GM12878 (cell line): ENCODE measurements at regions not wholly inside any gene's neighbourhood (a gene's known extent, or its start where the extent isn't known, plus 50 kb on each side); places are given as distances from the start of the nearest gene placed in this dataset.

Experiments
- ATAC-seq: fragments of 200-7000 bp; cut with Tn5 transposase; 3 replicates; pipeline ENCODE4 v1.9.1; 2020; ENCODE audit warnings: mild to moderate bottlenecking, moderate library complexity
- BruUV-seq: library from RNA; stranded (reverse); fragments of 400-500 nt; replicated peaks from 2 replicates; lab custom pipeline; 2021; lab: Mats Ljungman, UMichigan
- CTCF ChIA-PET: fragments of 300-600 bp; sonication (Branson Sonifier 250); formaldehyde crosslinking; extraction: SDS; loops from one replicate; lab custom pipeline; 2021; ENCODE audit warnings: inconsistent platforms; lab: Yijun Ruan, JAX
- POLR2A ChIA-PET: fragments of 350-600 bp; formaldehyde crosslinking; extraction: SDS; loops from one replicate; lab custom pipeline; 2021; ENCODE audit warnings: inconsistent platforms; lab: Charles Lee
- RAD21 ChIA-PET: fragments of 300-600 bp; sonication (Branson Sonifier 250); formaldehyde crosslinking; loops from one replicate; lab custom pipeline; 2023; ENCODE audit warnings: antibody characterized with exemption; ENCODE audit not compliant: unreplicated experiment; lab: Charles Lee
- SMC1A ChIA-PET: fragments of 300-600 bp; sonication (Branson Sonifier 250); formaldehyde crosslinking; loops from one replicate; lab custom pipeline; 2023; ENCODE audit not compliant: unreplicated experiment, uncharacterized antibody; lab: Charles Lee
- DNase-seq: peaks from one replicate; pipeline ENCODE4 v3.0.0-alpha.2; 2011; ENCODE audit warnings: low read depth, low spot score
- FAIRE-seq: peaks from 3 replicates; lab custom pipeline; 2011; peaks lifted over from hg19 to GRCh38; lab: Jason Lieb, UNC
- H2AFZ ChIP-seq: 2 replicates; pipeline ENCODE4 v1.6.0; 2011; ENCODE audit warnings: low read depth, low read length, control low read depth; ENCODE audit not compliant: control insufficient read depth
- H3K27ac ChIP-seq: 2 replicates; pipeline ENCODE4 v1.5.1; 2011; ENCODE audit warnings: control low read depth; ENCODE audit not compliant: control insufficient read depth, insufficient read depth
- H3K27me3 ChIP-seq, 2 experiments: replicated peaks in 1 of 2; 2 replicates each; pipeline versions ENCODE4 v1.6.0 to v1.6.1; 2011; ENCODE audit warnings: low read length in 1 of 2; ENCODE audit not compliant: control insufficient read depth in 2 of 2, insufficient read depth in 2 of 2
- H3K36me3 ChIP-seq, 2 experiments: 2 replicates each; pipeline ENCODE4 v1.5.1; 2011; ENCODE audit warnings: low read length in 1 of 2; ENCODE audit not compliant: control insufficient read depth in 2 of 2, insufficient read depth in 2 of 2
- H3K4me1 ChIP-seq: 2 replicates; pipeline ENCODE4 v1.6.1; 2011; ENCODE audit warnings: mild to moderate bottlenecking, low read length, moderate library complexity, mixed read lengths; ENCODE audit not compliant: control insufficient read depth, insufficient read depth
- H3K4me2 ChIP-seq: 2 replicates; pipeline ENCODE4 v1.6.0; 2011; ENCODE audit warnings: control low read depth; ENCODE audit not compliant: control insufficient read depth, insufficient read depth
- H3K4me3 ChIP-seq: fragments of 200-600 bp; sonication (generic); 2 replicates; pipeline ENCODE4 v1.5.1; 2016
- H3K79me2 ChIP-seq: 2 replicates; pipeline ENCODE4 v1.6.0; 2011; ENCODE audit warnings: low read length; ENCODE audit not compliant: control insufficient read depth, insufficient read depth
- H3K9ac ChIP-seq: 2 replicates; pipeline ENCODE4 v1.8.0; 2011; ENCODE audit warnings: low read length, control low read depth, mixed read lengths; ENCODE audit not compliant: control insufficient read depth, insufficient read depth
- H3K9me3 ChIP-seq: replicated peaks from 3 replicates; pipeline ENCODE4 v1.5.1; 2011; ENCODE audit warnings: mild to moderate bottlenecking, low read length; ENCODE audit not compliant: control insufficient read depth, insufficient read depth
- H4K20me1 ChIP-seq: 2 replicates; pipeline ENCODE4 v1.6.0; 2011; ENCODE audit not compliant: control insufficient read depth, insufficient read depth
- ATF7 ChIP-seq: fragments of 450-650 bp; IDR thresholded peaks from 2 replicates; pipeline ENCODE4 v1.6.1; 2016; ENCODE audit warnings: low read depth, mild to moderate bottlenecking
- BACH1 ChIP-seq: fragments of 450-650 bp; IDR thresholded peaks from 2 replicates; pipeline ENCODE4 v1.6.1; 2017; ENCODE audit warnings: mild to moderate bottlenecking, borderline replicate concordance
- BCL11A ChIP-seq: IDR thresholded peaks from 2 replicates; pipeline ENCODE4 v1.6.1; 2011; ENCODE audit warnings: low read depth, low read length
- BHLHE40 ChIP-seq, 2 experiments: fragments of 450-650 bp in 1 of 2; IDR thresholded peaks; 2 replicates each; pipeline ENCODE4 v1.6.1; 2011 to 2017; ENCODE audit warnings: low read depth in 2 of 2, borderline replicate concordance in 1 of 2, improper control_type of control experiment in 1 of 2, low read length in 1 of 2, mild to moderate bottlenecking in 1 of 2
- DPF2 ChIP-seq: fragments of 450-650 bp; IDR thresholded peaks from 2 replicates; pipeline ENCODE4 v1.6.1; 2017; ENCODE audit warnings: mild to moderate bottlenecking
- EP300 ChIP-seq, 2 experiments: fragments of 150-350 bp in 1 of 2; IDR thresholded peaks; 2 replicates each; pipeline ENCODE4 v1.6.1; 2011 to 2012; ENCODE audit warnings: low read depth in 2 of 2, low read length in 2 of 2, borderline replicate concordance in 1 of 2, improper control_type of control experiment in 1 of 2, inconsistent platforms in 1 of 2; ENCODE audit not compliant: control insufficient read depth in 1 of 2
- GATAD2B ChIP-seq: fragments of 450-650 bp; conservative IDR thresholded peaks from 2 replicates; pipeline ENCODE4 v1.6.1; 2017; ENCODE audit warnings: low read depth, mild to moderate bottlenecking, moderate library complexity
- IKZF1 ChIP-seq: fragments of 450-650 bp; conservative IDR thresholded peaks from 2 replicates; pipeline ENCODE4 v1.6.1; 2017; ENCODE audit warnings: antibody characterized with exemption, mild to moderate bottlenecking
- IKZF2 ChIP-seq, 2 experiments: fragments of 450-650 bp; IDR thresholded peaks; 2 replicates each; pipeline ENCODE4 v1.6.1; 2017; ENCODE audit warnings: mild to moderate bottlenecking in 2 of 2, moderate library complexity in 2 of 2
- KLF5 ChIP-seq: fragments of 450-650 bp; IDR thresholded peaks from 2 replicates; pipeline ENCODE4 v1.6.1; 2014; ENCODE audit warnings: mild to moderate bottlenecking; ENCODE audit not compliant: partially characterized antibody
- MEF2B ChIP-seq: fragments of 450-650 bp; IDR thresholded peaks from 2 replicates; pipeline ENCODE4 v1.6.1; 2018; ENCODE audit warnings: mild to moderate bottlenecking, moderate library complexity; ENCODE audit not compliant: partially characterized antibody, poor library complexity, severe bottlenecking
- MTA2 ChIP-seq: fragments of 450-650 bp; IDR thresholded peaks from 2 replicates; pipeline ENCODE4 v1.6.1; 2016; ENCODE audit warnings: low read depth, mild to moderate bottlenecking, moderate library complexity
- NBN ChIP-seq: fragments of 450-650 bp; IDR thresholded peaks from 2 replicates; pipeline ENCODE4 v1.6.1; 2016
- NR2C2 ChIP-seq: IDR thresholded peaks from 2 replicates; pipeline ENCODE4 v1.6.1; 2011; ENCODE audit warnings: borderline replicate concordance, low read depth; ENCODE audit not compliant: control insufficient read depth, insufficient read length
- NR2F1 ChIP-seq: fragments of 450-650 bp; conservative IDR thresholded peaks from 2 replicates; pipeline ENCODE4 v1.6.1; 2017; ENCODE audit warnings: mild to moderate bottlenecking
- POLR2AphosphoS2 ChIP-seq: IDR thresholded peaks from 2 replicates; pipeline ENCODE4 v1.6.1; 2011; ENCODE audit warnings: low read depth, mild to moderate bottlenecking, low read length, improper control_type of control experiment, moderate library complexity
- RBBP5 ChIP-seq: fragments of 200-600 bp; sonication (generic); conservative IDR thresholded peaks from 2 replicates; pipeline ENCODE4 v1.6.1; 2016
- RELB ChIP-seq: fragments of 450-650 bp; IDR thresholded peaks from 2 replicates; pipeline ENCODE4 v1.6.1; 2017; ENCODE audit warnings: low read depth, mild to moderate bottlenecking, moderate library complexity
- ZNF217 ChIP-seq: fragments of 450-650 bp; IDR thresholded peaks from 2 replicates; pipeline ENCODE4 v1.6.1; 2017; ENCODE audit warnings: antibody characterized with exemption, mild to moderate bottlenecking
- ZNF24 ChIP-seq: fragments of 450-650 bp; IDR thresholded peaks from 2 replicates; pipeline ENCODE4 v1.6.1; 2017; ENCODE audit warnings: antibody characterized with exemption, mild to moderate bottlenecking
- ZNF622 ChIP-seq: fragments of 450-650 bp; IDR thresholded peaks from 2 replicates; pipeline ENCODE4 v1.6.1; 2017; ENCODE audit warnings: mild to moderate bottlenecking, inconsistent platforms
- ZZZ3 ChIP-seq: IDR thresholded peaks from 2 replicates; pipeline ENCODE4 v1.6.1; 2011; ENCODE audit warnings: low read depth; ENCODE audit not compliant: control insufficient read depth, insufficient read length
- WGBS: methylation state at CpG from one replicate; pipeline ENCODE4 v1.1.6; 2016; ENCODE audit warnings: low lambda C conversion rate; ENCODE audit not compliant: insufficient replicate concordance, insufficient coverage; ENCODE audit errors: missing lambda C conversion rate; 5-methylcytosine and 5-hydroxymethylcytosine counted together
- in situ Hi-C: fragments of 300-500 bp; cut with MboI; formaldehyde crosslinking; loops from 9 replicates; pipeline ENCODE4 v1.14.3; 2018; ENCODE audit warnings: mixed read lengths
- intact Hi-C: fragments of 100-400 bp; cut with micrococcal nuclease; formaldehyde crosslinking; loops from one replicate; pipeline ENCODE4 v1.14.2; 2022; ENCODE audit not compliant: unreplicated experiment
- TF ChIP-seq, protein P1 (sequence below): fragments of 450-650 bp; IDR thresholded peaks from 2 replicates; pipeline ENCODE4 v1.6.1; 2017; ENCODE audit warnings: mild to moderate bottlenecking, low read depth, inconsistent platforms; ENCODE audit not compliant: poor library complexity, severe bottlenecking

DNA sequence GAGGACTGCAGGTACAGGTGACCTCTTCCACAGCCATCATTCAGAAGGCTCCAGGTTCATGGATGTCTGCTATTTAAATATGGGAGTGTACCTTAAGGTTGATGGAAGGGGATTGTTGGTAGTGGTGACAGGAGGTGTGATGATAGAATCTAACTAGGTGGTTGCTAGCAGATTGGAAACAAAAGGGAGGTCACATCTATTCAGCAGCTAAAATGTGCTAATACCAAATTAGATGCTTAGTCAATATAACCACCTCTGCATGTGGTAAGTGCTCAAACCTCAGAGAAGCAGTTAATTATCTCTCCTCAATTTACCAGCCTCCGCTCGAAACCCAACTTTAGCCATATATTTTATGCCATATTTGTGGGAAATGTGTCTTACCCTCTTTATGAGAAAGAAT is 98.7 kb upstream of the CCSER1 start:
- POLR2A ChIA-PET = interaction anchor here (0.5 kb wide), 1 partner anchor 805 kb away, joined by 12 read pairs; no protein-coding TSS in a partner anchor
- Histone ChIP-seq H3K79me2 (no peaks in the 10 kb centered on the region), H3K4me2 (no peak overlapping the region), H3K9ac (no peak overlapping the region), H3K27me3 (no peaks in the 10 kb centered on the region), H2AFZ (no peak overlapping the region; the same call in 1 of the 2 replicates), H3K36me3 (no peaks in the 10 kb centered on the region), H3K4me3 (no peak overlapping the region), H4K20me1 (no peaks in the 10 kb centered on the region), H3K27ac (no peak overlapping the region), H3K9me3 (no peaks in the 10 kb centered on the region), H3K4me1 (peaks cover 9% of the 10 kb centered on the region)
- BruUV-seq = no TSS peak
- FAIRE-seq (no peak), ATAC-seq (peak; percentile 76), DNase-seq (no peak)
- RAD21 ChIA-PET = interaction anchor here (0.5 to 1.0 kb wide), 2 partner anchors 90 to 118 kb away, joined by 3 read pairs; no protein-coding TSS in a partner anchor
- in situ Hi-C loops = loop anchor here (10.0 kb wide), 1 partner anchor 266 kb away; no protein-coding TSS in a partner anchor
- intact Hi-C loops = loop anchor here (5.0 kb wide), 3 partner anchors 99 to 139 kb away; partner anchors contain the start of gene CCSER1
- 85% methylated on average over 2 of the region's 2 CpGs for WGBS
- CTCF ChIA-PET = interaction anchor here (0.6 to 1.4 kb wide), 4 partner anchors 99 to 309 kb away, joined by 3 to 5 read pairs (median 4); no protein-coding TSS in a partner anchor
- SMC1A ChIA-PET = interaction anchor here (0.8 to 1.4 kb wide), 5 partner anchors 51 to 137 kb away, joined by 3 read pairs; no protein-coding TSS in a partner anchor
- TF ChIP-seq RELB = peak; percentile 75; the same call in 1 of the 2 replicates
- TF ChIP-seq ZNF24 = peak; percentile 87
- peak; percentile 66; the same call in 1 of the 2 replicates for TF ChIP-seq ATF7
- TF ChIP-seq DPF2 = peak; percentile 64
- TF ChIP-seq NBN = peak; percentile 70
- TF ChIP-seq BHLHE40 (IDR thresholded peaks at IDR 0.05; ENCODE audit: borderline replicate concordance in 1 of 2, low read depth in 2 of 2, low read length in 1 of 2) = peak; percentile 44 to 51; a peak in 3 of 4 replicates
- no peak for TF ChIP-seq POLR2AphosphoS2
- TF ChIP-seq EP300 (IDR thresholded peaks at IDR 0.05; ENCODE audit: borderline replicate concordance in 1 of 2, control insufficient read depth in 1 of 2, low read depth in 2 of 2, low read length in 2 of 2) = peak; percentile 20 to 65; a peak in 2 of 4 replicates
- no peak for TF ChIP-seq ZNF622
- peak; percentile 59; the same call in 1 of the 2 replicates for TF ChIP-seq BCL11A
- TF ChIP-seq KLF5 = no peak
- TF ChIP-seq ZZZ3 = no peak
- TF ChIP-seq BACH1 = peak; percentile 46; the same call in 1 of the 2 replicates
- TF ChIP-seq IKZF1 = peak; percentile 51
- TF ChIP-seq, protein P1, sequence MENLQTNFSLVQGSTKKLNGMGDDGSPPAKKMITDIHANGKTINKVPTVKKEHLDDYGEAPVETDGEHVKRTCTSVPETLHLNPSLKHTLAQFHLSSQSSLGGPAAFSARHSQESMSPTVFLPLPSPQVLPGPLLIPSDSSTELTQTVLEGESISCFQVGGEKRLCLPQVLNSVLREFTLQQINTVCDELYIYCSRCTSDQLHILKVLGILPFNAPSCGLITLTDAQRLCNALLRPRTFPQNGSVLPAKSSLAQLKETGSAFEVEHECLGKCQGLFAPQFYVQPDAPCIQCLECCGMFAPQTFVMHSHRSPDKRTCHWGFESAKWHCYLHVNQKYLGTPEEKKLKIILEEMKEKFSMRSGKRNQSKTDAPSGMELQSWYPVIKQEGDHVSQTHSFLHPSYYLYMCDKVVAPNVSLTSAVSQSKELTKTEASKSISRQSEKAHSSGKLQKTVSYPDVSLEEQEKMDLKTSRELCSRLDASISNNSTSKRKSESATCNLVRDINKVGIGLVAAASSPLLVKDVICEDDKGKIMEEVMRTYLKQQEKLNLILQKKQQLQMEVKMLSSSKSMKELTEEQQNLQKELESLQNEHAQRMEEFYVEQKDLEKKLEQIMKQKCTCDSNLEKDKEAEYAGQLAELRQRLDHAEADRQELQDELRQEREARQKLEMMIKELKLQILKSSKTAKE = no peak
- 0 out of 2 replicates have a peak, but pooled peaks have one; percentile 59 for TF ChIP-seq ZNF217
- TF ChIP-seq IKZF2 (IDR thresholded peaks at IDR 0.05) = peak; percentile 64 to 65; a peak in 2 of 4 replicates
- TF ChIP-seq GATAD2B = peak; percentile 39; the same call in 1 of the 2 replicates
- TF ChIP-seq NR2F1 = peak; percentile 61
- peak; percentile 99 for TF ChIP-seq MTA2
- TF ChIP-seq MEF2B = peak; percentile 42
- no peak for TF ChIP-seq NR2C2
- TF ChIP-seq RBBP5 = no peak
